GM20000 (cell line): ENCODE measurements at regions not wholly inside any gene's neighbourhood (a gene's known extent, or its start where the extent isn't known, plus 50 kb on each side); places are given as distances from the start of the nearest gene placed in this dataset.
A peak's percentile ranks its signal among the peaks of the same experiment; 100 is the strongest.

Experiments
- DNase-seq: peaks from one replicate; pipeline ENCODE4 v3.0.0; 2012; ENCODE audit warnings: low spot score
- CTCF ChIP-seq: IDR thresholded peaks from 2 replicates; pipeline ENCODE4 v1.5.1; 2012; ENCODE audit warnings: mild to moderate bottlenecking, control low read depth; ENCODE audit errors: extremely low read depth, missing control alignments

- TF ChIP-seq CTCF = no peak
- no peak for DNase-seq
Measured at GRCh38 chr11:110362971-110363509, 66.6 kb upstream of the RDX start.

- DNase-seq = no peak
- TF ChIP-seq CTCF = no peak
Measured at GRCh38 chr11:110366291-110366690, 63.5 kb upstream of the FDX1 start.

GRCh38 chr11:110367571-110367970 is 62.2 kb upstream of the FDX1 start:
- no peak for DNase-seq
- TF ChIP-seq CTCF = no peak

- DNase-seq = no peak
- no peak for TF ChIP-seq CTCF
Measured at GRCh38 chr11:110371084-110371483, 58.7 kb upstream of the FDX1 start.

GRCh38 chr11:110373051-110373702 is 56.6 kb upstream of the FDX1 start:
- DNase-seq = peak; percentile 67
- TF ChIP-seq CTCF = no peak

GRCh38 chr11:110374921-110375320 is 54.8 kb upstream of the FDX1 start:
- no peak for TF ChIP-seq CTCF
- no peak for DNase-seq

- TF ChIP-seq CTCF = no peak
- DNase-seq = no peak
Measured at GRCh38 chr11:110375351-110375750, 54.4 kb upstream of the FDX1 start.
